ENCODE measurements at regions not wholly inside any gene's neighbourhood (a gene's known extent, or its start where the extent isn't known, plus 50 kb on each side); places are given as distances from the start of the nearest gene placed in this dataset.
"Not testable (repeated sequence)": the region's sequence is repeated elsewhere in the genome, so short reads cannot be mapped to it uniquely, and the experiment has no call there.

GRCh38 chr13:18194104-18194503 lies 987.5 kb downstream of the TUBA3C start:
- H3K9ac ChIP-seq (ENCODE audit: low read length); H3K4me3 ChIP-seq (ENCODE audit: low read depth, low read length, poor library complexity, severe bottlenecking); H3K36me3 ChIP-seq (ENCODE audit: insufficient read depth, low read length); H3K9me3 ChIP-seq (ENCODE audit: low read length); H3K27me3 ChIP-seq (ENCODE audit: insufficient read depth, low read length); H3F3A ChIP-seq (ENCODE audit: insufficient read depth, low read length); H3K4me1 ChIP-seq (ENCODE audit: insufficient read depth, low read length, severe bottlenecking); H3K9me2 ChIP-seq (ENCODE audit: low read depth, low read length); H3K4me2 ChIP-seq (ENCODE audit: low read length); H2AFZ ChIP-seq (ENCODE audit: low read length); H3K27ac ChIP-seq (ENCODE audit: low read depth, low read length, poor library complexity, severe bottlenecking); H3K79me2 ChIP-seq (ENCODE audit: insufficient read depth, low read length); H4K20me1 ChIP-seq (ENCODE audit: insufficient read depth, low read length): not testable (repeated sequence)

Measured in OCI-LY1 (cell line).